OCI-LY7 (cell line): ENCODE measurements at regions not wholly inside any gene's neighbourhood (a gene's known extent, or its start where the extent isn't known, plus 50 kb on each side); places are given as distances from the start of the nearest gene placed in this dataset.

Experiments
- BruUV-seq: library from RNA; stranded (reverse); fragments of 400-500 nt; replicated peaks from 2 replicates; lab custom pipeline; 2021; lab: Mats Ljungman, UMichigan
- CTCF ChIA-PET: fragments of 300-600 bp; sonication (Branson Sonifier 250); formaldehyde crosslinking; loops from one replicate; lab custom pipeline; 2022; ENCODE audit warnings: antibody characterized with exemption; ENCODE audit not compliant: unreplicated experiment; lab: Charles Lee
- POLR2A ChIA-PET: fragments of 300-600 bp; sonication (Branson Sonifier 250); formaldehyde crosslinking; loops from one replicate; lab custom pipeline; 2022; ENCODE audit warnings: antibody characterized with exemption; lab: Charles Lee
- DNase-seq: peaks from one replicate; pipeline ENCODE4 v3.0.0-alpha.2; 2015; ENCODE audit warnings: low spot score
- H2AFZ ChIP-seq: fragments of 200-600 bp; sonication (generic), shearing (Covaris generic); 2 replicates; pipeline ENCODE4 v1.6.1; 2014; ENCODE audit warnings: mild to moderate bottlenecking, antibody characterized with exemption, low read length, moderate library complexity
- H3K27ac ChIP-seq: fragments of 200-600 bp; sonication (generic); 2 replicates; pipeline ENCODE4 v1.5.1; 2014; ENCODE audit warnings: mixed run types, low read depth, mild to moderate bottlenecking, moderate library complexity, low read length, inconsistent platforms; ENCODE audit not compliant: poor library complexity, severe bottlenecking
- H3K36me3 ChIP-seq: fragments of 200-600 bp; sonication (generic); 2 replicates; pipeline ENCODE4 v1.6.1; 2014; ENCODE audit warnings: mild to moderate bottlenecking, antibody characterized with exemption, low read length, moderate library complexity, mixed read lengths; ENCODE audit not compliant: insufficient read depth
- H3K4me1 ChIP-seq: fragments of 200-600 bp; sonication (generic); 2 replicates; pipeline ENCODE4 v1.5.1; 2014; ENCODE audit warnings: mild to moderate bottlenecking, low read length; ENCODE audit not compliant: insufficient read depth, poor library complexity, severe bottlenecking
- H3K4me2 ChIP-seq: fragments of 200-600 bp; sonication (generic); 2 replicates; pipeline ENCODE4 v1.6.1; 2014; ENCODE audit warnings: mild to moderate bottlenecking, low read length
- H3K4me3 ChIP-seq: fragments of 200-600 bp; sonication (generic); 2 replicates; pipeline ENCODE4 v1.5.1; 2014; ENCODE audit warnings: mild to moderate bottlenecking, low read depth, low read length; ENCODE audit not compliant: poor library complexity, severe bottlenecking
- H3K79me2 ChIP-seq: fragments of 200-600 bp; sonication (generic); 2 replicates; pipeline ENCODE4 v1.6.1; 2016; ENCODE audit warnings: low read depth, mild to moderate bottlenecking, low read length, moderate library complexity, mixed read lengths; ENCODE audit not compliant: insufficient read depth
- H3K9me2 ChIP-seq: fragments of 200-600 bp; sonication (generic); 2 replicates; pipeline ENCODE4 v1.6.1; 2016; ENCODE audit warnings: mild to moderate bottlenecking, low read length, mixed read lengths; ENCODE audit not compliant: insufficient read depth
- H3K9me3 ChIP-seq: fragments of 200-600 bp; sonication (generic); 2 replicates; pipeline ENCODE4 v1.6.1; 2014; ENCODE audit warnings: mild to moderate bottlenecking, mixed run types, low read length, mixed read lengths
- H4K20me1 ChIP-seq: fragments of 200-600 bp; sonication (generic); 2 replicates; pipeline ENCODE4 v1.6.1; 2014; ENCODE audit warnings: mild to moderate bottlenecking, antibody characterized with exemption, low read length, moderate library complexity, mixed read lengths; ENCODE audit not compliant: insufficient read depth
- EZH2phosphoT487 ChIP-seq: fragments of 200-600 bp; sonication (generic); IDR thresholded peaks from 2 replicates; pipeline ENCODE4 v1.6.1; 2018; ENCODE audit warnings: low read depth, borderline replicate concordance, mild to moderate bottlenecking, mixed run types, antibody characterized with exemption, low read length, moderate library complexity, mixed read lengths
- intact Hi-C: fragments of 100-400 bp; cut with micrococcal nuclease; formaldehyde crosslinking; loops from one replicate; pipeline ENCODE4 v1.10.0; 2022; ENCODE audit not compliant: unreplicated experiment
- TF ChIP-seq, protein P1 (sequence below): fragments of 200-600 bp; sonication (generic); conservative IDR thresholded peaks from 2 replicates; pipeline ENCODE4 v1.5.1; 2014; ENCODE audit warnings: mild to moderate bottlenecking, antibody characterized with exemption, low read length, moderate library complexity, mixed read lengths

DNA sequence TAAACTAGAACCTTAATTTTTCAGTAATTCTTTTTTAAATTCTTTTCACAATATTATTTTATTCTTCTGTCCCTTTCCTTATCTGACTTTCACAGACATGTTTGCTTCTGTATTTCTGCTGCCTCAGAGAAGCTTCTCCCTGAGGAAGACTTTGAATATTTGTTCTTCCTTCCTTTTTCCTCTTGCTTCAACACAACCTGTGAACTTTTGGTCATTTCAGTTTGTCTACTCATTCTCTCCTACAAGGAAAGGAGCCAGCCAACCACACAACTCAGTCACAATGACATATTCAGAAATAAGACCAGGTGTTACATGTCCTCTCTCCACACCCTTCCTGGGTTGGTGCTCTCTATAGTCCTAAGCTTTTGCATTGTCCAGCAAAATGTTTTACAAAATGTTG lies 310.4 kb downstream of the TFAP2B start:
- H4K20me1 ChIP-seq: no peaks in the 10 kb centered on the region
- intact Hi-C loops: no loop called here
- H3K4me2 ChIP-seq: no peak overlapping the region
- H3K79me2 ChIP-seq: no peaks in the 10 kb centered on the region
- H3K9me3 ChIP-seq: no peaks in the 10 kb centered on the region
- no peak overlapping the region for H3K4me3 ChIP-seq
- CTCF ChIA-PET: no interaction called here
- POLR2A ChIA-PET: no interaction called here
- no peaks in the 10 kb centered on the region for H3K4me1 ChIP-seq
- H2AFZ ChIP-seq: no peak overlapping the region
- BruUV-seq: no TSS peak
- TF ChIP-seq EZH2phosphoT487: no peak
- TF ChIP-seq, protein P1, sequence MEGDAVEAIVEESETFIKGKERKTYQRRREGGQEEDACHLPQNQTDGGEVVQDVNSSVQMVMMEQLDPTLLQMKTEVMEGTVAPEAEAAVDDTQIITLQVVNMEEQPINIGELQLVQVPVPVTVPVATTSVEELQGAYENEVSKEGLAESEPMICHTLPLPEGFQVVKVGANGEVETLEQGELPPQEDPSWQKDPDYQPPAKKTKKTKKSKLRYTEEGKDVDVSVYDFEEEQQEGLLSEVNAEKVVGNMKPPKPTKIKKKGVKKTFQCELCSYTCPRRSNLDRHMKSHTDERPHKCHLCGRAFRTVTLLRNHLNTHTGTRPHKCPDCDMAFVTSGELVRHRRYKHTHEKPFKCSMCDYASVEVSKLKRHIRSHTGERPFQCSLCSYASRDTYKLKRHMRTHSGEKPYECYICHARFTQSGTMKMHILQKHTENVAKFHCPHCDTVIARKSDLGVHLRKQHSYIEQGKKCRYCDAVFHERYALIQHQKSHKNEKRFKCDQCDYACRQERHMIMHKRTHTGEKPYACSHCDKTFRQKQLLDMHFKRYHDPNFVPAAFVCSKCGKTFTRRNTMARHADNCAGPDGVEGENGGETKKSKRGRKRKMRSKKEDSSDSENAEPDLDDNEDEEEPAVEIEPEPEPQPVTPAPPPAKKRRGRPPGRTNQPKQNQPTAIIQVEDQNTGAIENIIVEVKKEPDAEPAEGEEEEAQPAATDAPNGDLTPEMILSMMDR: no peak
- no peak for DNase-seq
- H3K36me3 ChIP-seq: no peaks in the 10 kb centered on the region
- H3K9me2 ChIP-seq: no peaks in the 10 kb centered on the region
- H3K27ac ChIP-seq: no peak overlapping the region

DNA sequence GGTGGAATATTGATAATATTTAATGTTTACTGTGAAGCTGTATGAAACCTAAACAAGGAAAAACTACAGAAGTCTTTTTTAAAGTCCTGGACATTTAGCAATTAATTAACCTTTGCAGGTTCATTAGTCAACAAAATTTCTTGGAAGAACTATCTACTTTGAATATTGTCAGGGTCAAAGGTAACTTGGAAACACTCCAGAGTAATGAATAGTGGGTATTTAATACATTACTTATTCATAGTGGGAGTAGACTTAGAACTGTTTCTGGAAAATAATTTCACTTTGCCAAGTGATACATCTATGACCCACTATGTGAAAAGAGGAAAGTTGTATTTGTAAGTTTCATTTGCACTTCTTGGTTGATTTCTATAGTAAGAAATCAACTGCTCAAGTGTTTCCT lies 319.1 kb downstream of the TFAP2B start:
- no peak overlapping the region for H3K4me3 ChIP-seq
- no peaks in the 10 kb centered on the region for H3K4me1 ChIP-seq
- TF ChIP-seq EZH2phosphoT487: no peak
- TF ChIP-seq, protein P1: no peak
- no TSS peak for BruUV-seq
- no peak overlapping the region for H2AFZ ChIP-seq
- H4K20me1 ChIP-seq: no peaks in the 10 kb centered on the region; the same call in 1 of the 2 replicates
- ChIA-PET CTCF (no interaction called here), POLR2A (interaction anchor here (1.6 kb wide), 1 partner anchor 10 kb away, joined by 5 read pairs; no protein-coding TSS in a partner anchor)
- H3K36me3 ChIP-seq: no peaks in the 10 kb centered on the region
- no peak overlapping the region for H3K27ac ChIP-seq
- H3K4me2 ChIP-seq: no peak overlapping the region
- intact Hi-C loops: no loop called here
- no peaks in the 10 kb centered on the region for H3K9me2 ChIP-seq
- H3K79me2 ChIP-seq: no peaks in the 10 kb centered on the region
- no peak for DNase-seq
- no peaks in the 10 kb centered on the region for H3K9me3 ChIP-seq

DNA sequence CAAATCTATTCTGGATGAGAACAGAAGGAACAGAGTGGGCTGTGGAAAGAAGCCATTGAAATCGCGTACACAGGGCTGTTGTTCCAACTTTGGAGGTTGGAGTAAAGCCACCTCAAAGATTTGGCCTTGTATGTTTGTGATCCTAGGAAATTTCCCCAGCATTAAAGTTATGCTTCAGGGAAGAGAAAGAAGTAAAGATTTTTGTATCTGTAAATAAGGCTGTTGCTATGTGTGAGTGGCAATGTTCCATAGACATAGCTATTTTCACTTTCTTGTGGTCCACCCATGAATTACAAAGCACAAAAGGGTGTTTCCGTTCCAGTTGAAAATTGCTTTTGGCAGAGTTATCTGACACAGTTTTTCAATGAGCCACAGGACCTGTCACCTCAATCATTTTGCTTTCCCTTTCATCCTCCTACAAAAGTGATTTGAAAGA lies 321.3 kb downstream of the TFAP2B start:
- Histone ChIP-seq H3K4me1 (no peaks in the 10 kb centered on the region), H3K9me2 (no peaks in the 10 kb centered on the region), H2AFZ (no peak overlapping the region), H3K9me3 (no peaks in the 10 kb centered on the region), H3K79me2 (no peaks in the 10 kb centered on the region), H4K20me1 (no peaks in the 10 kb centered on the region; the same call in 1 of the 2 replicates), H3K4me2 (no peak overlapping the region), H3K4me3 (no peak overlapping the region), H3K36me3 (no peaks in the 10 kb centered on the region), H3K27ac (no peak overlapping the region)
- TF ChIP-seq EZH2phosphoT487: no peak
- TF ChIP-seq, protein P1: no peak
- CTCF ChIA-PET: no interaction called here
- intact Hi-C loops: no loop called here
- DNase-seq: no peak
- BruUV-seq: no TSS peak
- POLR2A ChIA-PET: no interaction called here
